Thyroid gland (tissue), 4 donors: ENCODE measurements at regions not wholly inside any gene's neighbourhood (a gene's known extent, or its start where the extent isn't known, plus 50 kb on each side); places are given as distances from the start of the nearest gene placed in this dataset.

Experiments used
- DNase-seq, 2 donors: peaks; one replicate each; pipeline ENCODE4 v3.0.0-alpha.2; 2019
- H3K27ac ChIP-seq, 3 donors: fragments of 200-600 bp; sonication (generic); 1 replicate in 2 of 3; 2 replicates in 1 of 3; pipeline ENCODE4 v1.5.1; 2016 to 2019; ENCODE audit warnings: mild to moderate bottlenecking in 1 of 3, moderate library complexity in 1 of 3
- H3K27me3 ChIP-seq: fragments of 200-600 bp; sonication (generic); one replicate; pipeline ENCODE4 v1.5.1; 2019
- H3K36me3 ChIP-seq, 2 donors: fragments of 200-600 bp; sonication (generic); one replicate each; pipeline ENCODE4 v1.5.1; 2016 to 2019
- H3K4me1 ChIP-seq, 2 donors: fragments of 200-600 bp; sonication (generic); one replicate each; pipeline ENCODE4 v1.5.1; 2017 to 2019
- H3K4me3 ChIP-seq, 3 donors: fragments of 200-600 bp; sonication (generic); replicated peaks in 1 of 3; 1 replicate in 2 of 3; 2 replicates in 1 of 3; pipeline ENCODE4 v1.5.1; 2016; ENCODE audit warnings: mild to moderate bottlenecking in 1 of 3
- H3K9me3 ChIP-seq: fragments of 200-600 bp; sonication (generic); one replicate; pipeline ENCODE4 v1.5.1; 2017
- POLR2A ChIP-seq, 2 donors: fragments of 450-650 bp; IDR thresholded peaks; one replicate each; pipeline ENCODE4 v1.6.1; 2017; ENCODE audit warnings: antibody characterized with exemption in 2 of 2, mild to moderate bottlenecking in 2 of 2, moderate library complexity in 1 of 2
- WGBS, 2 donors: methylation state at CpG; one replicate each; pipeline ENCODE4 v1.1.5; 2017; 5-methylcytosine and 5-hydroxymethylcytosine counted together
- intact Hi-C: fragments of 100-400 bp; cut with DNase I; formaldehyde crosslinking; loops from one replicate; pipeline ENCODE4 v1.15.1; 2023
- TF ChIP-seq, protein P1 (sequence below), 6 experiments: fragments of 200-600 bp in 3 of 6; fragments of 450-650 bp in 3 of 6; sonication (generic) in 3 of 6; IDR thresholded peaks; one replicate each; pipeline ENCODE4 v1.5.1; 2016 to 2019; ENCODE audit warnings: antibody characterized with exemption in 6 of 6, mild to moderate bottlenecking in 2 of 6, inconsistent platforms in 1 of 6, moderate library complexity in 1 of 6

DNA sequence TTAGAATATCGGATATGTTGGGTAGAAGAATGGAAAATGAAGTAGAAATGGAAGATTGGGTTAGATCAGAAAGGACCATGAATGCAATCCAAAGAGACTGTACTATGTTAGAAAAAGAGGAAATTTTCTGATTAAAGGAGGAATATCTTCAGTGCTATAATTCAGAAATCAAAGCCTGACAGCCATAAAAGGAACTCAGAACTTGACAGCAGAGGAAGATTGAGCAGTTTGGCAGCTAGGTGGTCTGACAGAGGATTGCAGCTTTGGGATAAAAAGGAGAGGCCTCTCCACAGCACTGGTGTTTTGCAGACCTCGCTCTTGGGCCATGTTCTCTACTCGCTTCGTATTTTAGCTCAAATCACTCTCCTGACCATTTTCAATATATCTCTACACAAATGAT is 354.8 kb upstream of the SOX5 start:
- peaks cover 4 to 12% of the 10 kb centered on the region in 2 donors for H3K4me1 ChIP-seq
- intact Hi-C loops = no loop called here
- H3K4me3 ChIP-seq = no peak overlapping the region
- DNase-seq = no peak
- TF ChIP-seq, protein P1, sequence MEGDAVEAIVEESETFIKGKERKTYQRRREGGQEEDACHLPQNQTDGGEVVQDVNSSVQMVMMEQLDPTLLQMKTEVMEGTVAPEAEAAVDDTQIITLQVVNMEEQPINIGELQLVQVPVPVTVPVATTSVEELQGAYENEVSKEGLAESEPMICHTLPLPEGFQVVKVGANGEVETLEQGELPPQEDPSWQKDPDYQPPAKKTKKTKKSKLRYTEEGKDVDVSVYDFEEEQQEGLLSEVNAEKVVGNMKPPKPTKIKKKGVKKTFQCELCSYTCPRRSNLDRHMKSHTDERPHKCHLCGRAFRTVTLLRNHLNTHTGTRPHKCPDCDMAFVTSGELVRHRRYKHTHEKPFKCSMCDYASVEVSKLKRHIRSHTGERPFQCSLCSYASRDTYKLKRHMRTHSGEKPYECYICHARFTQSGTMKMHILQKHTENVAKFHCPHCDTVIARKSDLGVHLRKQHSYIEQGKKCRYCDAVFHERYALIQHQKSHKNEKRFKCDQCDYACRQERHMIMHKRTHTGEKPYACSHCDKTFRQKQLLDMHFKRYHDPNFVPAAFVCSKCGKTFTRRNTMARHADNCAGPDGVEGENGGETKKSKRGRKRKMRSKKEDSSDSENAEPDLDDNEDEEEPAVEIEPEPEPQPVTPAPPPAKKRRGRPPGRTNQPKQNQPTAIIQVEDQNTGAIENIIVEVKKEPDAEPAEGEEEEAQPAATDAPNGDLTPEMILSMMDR (IDR thresholded peaks at IDR 0.05) = no peak
- TF ChIP-seq POLR2A (IDR thresholded peaks at IDR 0.05) = no peak
- no peaks in the 10 kb centered on the region for H3K36me3 ChIP-seq
- H3K9me3 ChIP-seq = no peaks in the 10 kb centered on the region
- H3K27ac ChIP-seq = no peak overlapping the region
- 96 to 97% methylated on average over 4 of the region's 4 CpGs for WGBS, 2 donors
- no peaks in the 10 kb centered on the region for H3K27me3 ChIP-seq

DNA sequence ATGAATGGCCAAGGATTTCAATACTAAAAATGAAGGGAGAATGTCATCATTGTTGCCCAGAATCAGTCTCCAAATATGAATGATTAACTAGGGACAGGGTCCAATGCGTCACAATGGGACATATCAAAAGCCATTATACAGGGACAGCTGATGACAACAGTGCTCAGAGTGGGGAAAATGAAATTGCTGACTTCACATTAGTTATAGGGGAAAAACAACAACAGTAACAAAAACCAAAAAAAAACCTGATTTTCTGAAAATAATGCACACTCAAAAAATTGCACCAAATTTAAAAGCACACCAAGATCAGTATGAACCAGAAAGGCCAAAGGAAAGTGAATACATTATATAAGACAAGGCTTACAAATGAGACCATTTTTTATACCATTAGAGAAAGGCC is 353.2 kb upstream of the SOX5 start:
- intact Hi-C loops = no loop called here
- 86 to 96% methylated on average over 1 of the region's 1 CpG for WGBS, 2 donors
- Histone ChIP-seq H3K36me3 (no peaks in the 10 kb centered on the region), H3K9me3 (no peaks in the 10 kb centered on the region), H3K4me3 (no peak overlapping the region), H3K27me3 (no peaks in the 10 kb centered on the region), H3K27ac (no peak overlapping the region), H3K4me1 (no peaks in the 10 kb centered on the region)
- TF ChIP-seq POLR2A (IDR thresholded peaks at IDR 0.05) = no peak
- TF ChIP-seq, protein P1 (IDR thresholded peaks at IDR 0.05) = no peak
- DNase-seq = no peak

DNA sequence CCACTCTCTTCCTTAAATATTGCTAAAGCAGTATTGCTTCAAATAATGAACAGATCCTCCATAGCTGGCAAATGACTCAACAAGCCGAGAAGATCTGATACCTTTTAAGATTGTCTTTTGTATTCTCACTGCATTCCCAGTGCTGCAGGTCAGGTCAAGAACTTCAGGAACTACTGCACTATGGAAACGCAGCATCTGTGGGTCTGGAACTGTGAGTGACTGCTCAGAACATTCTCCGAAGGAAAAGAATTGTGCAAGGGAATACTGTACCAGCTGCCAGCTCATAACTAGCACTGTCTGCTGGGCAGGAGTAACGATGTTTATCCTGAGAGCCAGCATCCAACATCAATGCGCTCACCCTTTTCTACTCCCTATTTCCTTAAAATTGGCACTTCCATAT is 348.0 kb upstream of the SOX5 start:
- Histone ChIP-seq H3K36me3 (no peaks in the 10 kb centered on the region), H3K9me3 (no peaks in the 10 kb centered on the region), H3K27ac (no peak overlapping the region), H3K4me3 (no peak overlapping the region), H3K27me3 (no peaks in the 10 kb centered on the region), H3K4me1 (no peaks in the 10 kb centered on the region)
- 87 to 91% methylated on average over 5 of the region's 5 CpGs for WGBS, 2 donors
- TF ChIP-seq, protein P1 (IDR thresholded peaks at IDR 0.05) = no peak
- no peak for TF ChIP-seq POLR2A (IDR thresholded peaks at IDR 0.05)
- DNase-seq = no peak
- intact Hi-C loops = no loop called here

DNA sequence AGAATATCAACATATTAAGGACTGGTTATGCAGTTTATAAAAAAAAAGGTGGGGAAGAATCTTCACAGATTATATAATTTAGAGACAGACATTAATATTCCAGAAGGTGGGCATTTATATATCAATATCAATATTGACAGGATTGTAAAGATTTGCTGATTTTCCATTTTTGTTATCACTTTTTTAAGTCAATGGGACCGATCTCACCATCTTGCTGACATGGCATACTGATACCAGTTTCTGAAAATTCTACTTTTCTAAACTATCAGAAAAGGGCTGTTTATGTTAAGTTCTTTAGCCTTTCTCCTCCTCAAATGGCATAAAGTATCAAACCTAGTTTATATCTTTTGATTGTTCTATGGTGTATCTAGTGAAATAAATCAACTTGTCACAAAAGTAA is 344.1 kb upstream of the SOX5 start:
- intact Hi-C loops = no loop called here
- no peak overlapping the region for H3K27ac ChIP-seq
- TF ChIP-seq, protein P1 (IDR thresholded peaks at IDR 0.05) = no peak
- no peak for TF ChIP-seq POLR2A (IDR thresholded peaks at IDR 0.05)
- no peak overlapping the region for H3K4me3 ChIP-seq
- no peaks in the 10 kb centered on the region for H3K9me3 ChIP-seq
- H3K36me3 ChIP-seq = no peaks in the 10 kb centered on the region
- H3K4me1 ChIP-seq = no peaks in the 10 kb centered on the region
- no peak for DNase-seq
- WGBS, 2 donors = 82 to 92% methylated on average over 1 of the region's 1 CpG
- no peaks in the 10 kb centered on the region for H3K27me3 ChIP-seq

DNA sequence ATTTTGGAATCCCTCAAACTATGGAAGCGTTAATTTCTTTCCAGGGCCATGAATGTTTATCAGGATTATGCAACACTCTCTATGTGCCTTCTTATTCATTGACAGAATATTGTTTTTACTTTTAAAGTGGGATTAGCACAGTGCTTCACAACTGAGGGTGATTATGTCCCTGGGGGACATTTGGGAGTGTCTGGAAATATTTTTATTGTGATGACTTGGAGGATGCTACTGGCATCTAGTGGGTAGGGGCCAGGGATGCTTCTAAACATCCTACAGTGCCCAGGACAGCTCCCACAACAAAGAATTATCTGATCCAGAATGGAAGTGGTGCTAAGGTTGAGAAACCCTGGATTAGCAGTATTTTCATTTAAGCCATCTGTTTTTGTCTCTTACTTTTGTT is 338.5 kb upstream of the SOX5 start:
- 85 to 89% methylated on average over 1 of the region's 1 CpG for WGBS, 2 donors
- H3K27me3 ChIP-seq = no peaks in the 10 kb centered on the region
- H3K9me3 ChIP-seq = no peaks in the 10 kb centered on the region
- H3K4me1 ChIP-seq = no peaks in the 10 kb centered on the region
- TF ChIP-seq, protein P1 (IDR thresholded peaks at IDR 0.05) = no peak
- no peak for TF ChIP-seq POLR2A (IDR thresholded peaks at IDR 0.05)
- H3K27ac ChIP-seq = no peak overlapping the region
- DNase-seq = no peak
- no peaks in the 10 kb centered on the region for H3K36me3 ChIP-seq
- no peak overlapping the region for H3K4me3 ChIP-seq
- intact Hi-C loops = no loop called here
